HuH-7.5 (cell line): ENCODE measurements at regions not wholly inside any gene's neighbourhood (a gene's known extent, or its start where the extent isn't known, plus 50 kb on each side); places are given as distances from the start of the nearest gene placed in this dataset.
"Not testable (repeated sequence)": the region's sequence is repeated elsewhere in the genome, so short reads cannot be mapped to it uniquely, and the experiment has no call there.

ENCODE experiments used
- DNase-seq: peaks from one replicate; pipeline ENCODE4 v3.0.0; 2011; ENCODE audit warnings: low spot score

DNA sequence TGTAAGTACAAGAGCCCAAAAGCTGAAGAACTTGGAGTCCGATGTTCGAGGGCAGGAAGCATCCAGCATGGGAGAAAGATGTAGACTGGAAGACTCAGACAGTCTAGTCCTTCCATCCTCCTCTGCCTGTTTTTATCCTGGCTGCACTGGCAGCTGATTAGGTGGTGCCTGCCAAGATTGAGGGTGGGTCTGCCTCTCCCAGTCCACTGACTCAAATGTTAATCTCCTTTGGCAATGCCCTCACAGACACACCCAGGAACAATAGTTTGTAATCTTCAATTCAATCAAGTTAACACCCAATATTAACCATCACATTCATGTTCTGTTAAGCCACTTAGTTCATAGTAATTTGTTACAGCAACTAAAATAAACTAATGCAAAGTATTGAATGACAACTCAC, 904.4 kb upstream of the HS3ST1 start:
- not testable (repeated sequence) for DNase-seq

DNA sequence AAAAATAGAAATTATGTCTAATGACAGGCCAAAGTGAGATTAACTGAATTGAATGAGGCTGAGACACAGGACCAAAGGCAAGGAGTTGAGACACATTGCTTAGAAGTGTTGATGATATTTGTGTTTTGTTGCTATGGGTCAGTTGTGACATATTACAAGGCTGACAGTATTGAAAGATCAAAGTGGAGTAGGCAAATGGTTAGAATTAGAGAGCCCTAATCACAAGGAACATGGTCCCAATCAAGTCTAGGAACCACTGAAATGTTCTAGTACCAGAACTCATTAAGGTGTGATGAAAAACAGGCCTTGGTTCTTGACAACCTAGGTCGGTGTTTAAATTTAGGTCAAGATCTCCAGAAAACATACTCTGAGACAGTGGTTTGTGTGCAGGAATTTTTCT, 896.3 kb upstream of the HS3ST1 start:
- DNase-seq: no peak

DNA sequence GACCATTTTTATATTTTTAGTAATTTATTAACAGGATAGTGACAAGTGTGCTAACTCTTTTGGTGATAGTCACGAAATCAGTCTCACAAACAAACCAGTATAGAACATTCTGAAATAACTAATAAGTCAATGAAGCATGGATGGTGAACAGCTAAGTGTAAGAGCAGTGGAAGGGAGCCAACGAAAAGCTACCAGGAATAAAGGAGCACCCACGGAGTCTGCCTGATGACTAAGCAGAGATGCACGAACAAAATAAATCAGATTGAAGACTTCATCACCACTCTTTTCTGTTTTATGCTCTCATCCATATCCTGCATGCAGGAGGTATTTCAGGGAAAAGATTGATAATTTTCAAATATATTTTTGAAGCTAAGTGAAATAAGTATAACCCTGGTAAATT, 891.1 kb upstream of the HS3ST1 start:
- no peak for DNase-seq

DNA sequence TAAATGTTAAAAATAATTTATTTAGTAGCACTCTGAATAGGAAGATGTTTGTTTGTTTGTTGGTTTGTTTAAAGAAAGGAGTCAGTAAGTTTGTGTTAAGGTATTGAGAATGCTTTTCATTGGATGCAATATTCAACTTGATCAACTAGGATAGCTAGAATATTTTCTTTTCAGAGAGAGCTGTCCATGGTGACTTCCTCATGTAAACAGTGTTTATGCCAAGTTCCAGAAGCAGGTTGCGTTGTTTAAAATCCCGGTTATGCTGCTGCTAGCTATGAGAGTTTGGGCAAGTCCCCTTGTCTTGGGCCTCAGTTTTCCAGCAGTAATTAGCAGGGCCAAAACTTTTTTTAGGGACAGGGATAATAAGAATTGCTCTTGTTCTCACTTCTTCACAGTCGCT, 876.2 kb upstream of the HS3ST1 start:
- DNase-seq: no peak

DNA sequence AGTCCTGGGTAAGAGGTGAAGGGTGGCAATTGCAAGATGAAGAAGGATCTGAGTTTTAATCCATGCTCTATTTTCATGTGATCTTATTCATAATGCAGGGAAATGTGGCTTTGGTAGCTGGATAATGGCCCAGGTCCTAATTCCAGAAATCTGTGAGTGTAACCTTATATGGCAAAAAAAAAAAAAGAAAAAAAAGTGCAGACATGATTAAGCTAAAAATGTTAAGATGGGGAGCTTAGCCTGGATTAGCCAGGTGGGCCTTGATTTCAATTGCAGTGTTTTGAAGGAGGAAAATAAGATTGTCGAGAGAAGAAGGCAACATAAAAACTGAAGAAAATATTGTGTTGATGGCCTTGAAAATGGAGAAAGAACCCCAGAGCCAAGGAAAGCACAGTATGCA, 867.7 kb upstream of the HS3ST1 start:
- no peak for DNase-seq

DNA sequence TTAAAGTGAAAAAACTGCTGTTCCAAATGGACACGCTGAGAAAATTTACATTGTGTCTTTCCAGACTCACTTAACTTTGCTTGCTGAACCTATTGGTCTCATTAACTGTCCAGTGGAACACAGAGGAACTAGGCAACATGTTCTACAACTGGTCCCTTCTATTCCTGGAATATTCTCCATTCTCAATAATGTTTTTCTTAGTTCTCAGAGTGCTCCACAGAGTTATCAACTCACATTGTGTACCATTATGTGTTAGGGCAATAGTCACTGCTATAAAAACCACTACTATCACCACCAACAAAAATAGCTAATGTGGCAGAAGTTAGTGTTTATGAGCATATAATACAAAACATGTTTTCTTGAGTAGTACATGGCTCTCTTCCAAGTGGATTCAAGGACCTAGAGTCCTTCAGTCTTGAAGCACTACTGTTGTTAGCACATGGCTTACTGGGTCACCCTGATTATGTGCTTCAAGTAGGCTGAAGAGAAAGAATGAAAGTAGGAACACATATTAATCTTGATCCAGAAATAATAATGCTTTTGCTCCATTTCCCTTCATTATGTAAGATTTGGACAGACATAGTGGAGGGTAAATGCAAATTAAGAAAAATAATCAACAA, 865.3 kb upstream of the HS3ST1 start:
- DNase-seq: no peak

DNA sequence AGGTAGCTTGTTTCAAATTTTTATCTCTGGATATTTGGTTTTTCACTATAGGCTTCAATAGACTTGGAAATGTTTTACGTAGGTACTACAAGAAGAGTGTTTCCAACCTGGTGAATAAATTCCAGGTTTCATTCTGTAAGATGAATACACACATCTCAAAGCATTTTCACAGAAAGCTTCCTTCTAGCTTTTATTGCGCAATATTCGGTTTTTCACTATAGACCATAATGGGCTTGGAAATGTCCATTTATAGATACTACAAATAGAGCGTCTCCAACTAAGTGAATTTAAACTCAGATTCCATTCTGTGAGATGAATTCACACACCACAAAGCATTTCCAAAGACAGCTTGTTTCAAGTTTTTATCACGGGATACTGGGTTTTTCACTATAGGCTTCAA, 857.7 kb upstream of the HS3ST1 start:
- no peak for DNase-seq

DNA sequence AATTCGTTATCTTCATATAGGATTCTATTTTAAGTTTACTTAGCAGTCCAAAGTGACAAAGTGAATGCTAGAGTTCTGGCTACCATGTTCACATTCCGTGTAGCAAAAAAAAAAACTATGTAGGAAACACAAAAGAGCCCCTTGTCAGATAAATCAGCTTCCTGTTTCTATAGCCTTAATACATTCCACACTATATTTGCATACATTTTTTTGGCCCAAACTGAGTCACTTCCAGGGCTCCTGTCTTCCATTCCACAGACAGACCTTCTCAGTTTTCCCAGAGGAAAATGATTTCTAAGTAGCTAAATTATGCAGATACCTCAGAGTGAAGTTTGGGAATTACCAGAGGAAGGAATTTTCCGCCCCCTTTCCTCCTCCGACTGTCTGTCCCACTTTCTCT, 841.9 kb upstream of the HS3ST1 start:
- DNase-seq: no peak

DNA sequence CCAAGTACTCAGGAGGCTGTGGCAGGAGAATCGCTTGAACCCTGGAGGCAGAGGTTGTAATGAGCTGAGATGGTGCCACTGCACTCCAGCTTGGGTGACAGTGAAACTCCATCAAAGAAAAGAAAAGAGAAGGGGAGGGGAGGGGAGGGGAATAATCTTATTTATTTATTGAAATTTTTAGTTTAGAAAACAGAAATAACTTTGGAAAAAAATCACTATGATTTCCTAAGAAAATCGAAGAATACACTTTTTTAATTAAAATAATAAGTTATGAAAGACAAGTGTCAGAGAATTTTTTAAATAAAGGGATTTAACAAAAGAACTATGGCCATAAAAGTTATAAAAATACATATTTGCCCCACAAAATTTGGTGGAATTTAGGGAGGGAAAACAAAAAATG, 836.9 kb upstream of the HS3ST1 start:
- DNase-seq: no peak

DNA sequence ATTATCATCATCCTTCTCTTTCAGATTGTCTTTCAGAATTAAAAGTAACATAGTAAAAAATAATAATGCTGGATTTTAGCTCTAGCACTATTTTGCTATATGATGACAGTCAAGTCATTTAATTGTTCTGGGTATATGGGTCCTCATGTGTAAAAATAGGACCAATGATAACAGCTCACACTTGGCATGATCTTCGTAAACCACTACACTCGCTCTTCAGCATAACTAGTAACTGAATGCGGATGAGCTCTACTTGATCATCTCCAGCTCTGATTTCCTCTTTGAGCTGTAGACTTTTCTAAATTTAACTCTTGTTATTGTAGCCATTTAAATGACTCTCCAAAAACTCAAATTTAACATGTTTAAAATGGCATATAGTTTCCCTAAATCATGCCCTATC, 831.8 kb upstream of the HS3ST1 start:
- no peak for DNase-seq

DNA sequence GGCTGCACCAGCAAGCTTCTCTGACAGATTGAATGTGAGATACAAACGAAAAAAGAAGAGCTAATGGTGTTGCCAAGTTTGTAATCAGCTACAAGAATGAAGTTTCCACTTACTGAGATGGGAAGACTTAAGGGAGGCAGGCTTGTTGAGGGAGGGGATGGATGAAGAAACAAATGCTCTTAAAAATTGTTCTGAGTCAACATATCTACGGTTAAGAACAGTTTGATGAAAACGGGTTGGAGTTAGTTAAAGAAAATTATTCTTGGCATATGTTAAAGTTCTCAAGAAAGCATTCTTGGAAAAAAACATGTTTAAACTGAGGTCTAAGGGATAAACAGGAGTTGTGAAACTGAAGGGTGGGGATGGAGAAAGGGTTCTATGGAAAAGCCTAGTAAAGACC, 816.3 kb upstream of the HS3ST1 start:
- DNase-seq: no peak

DNA sequence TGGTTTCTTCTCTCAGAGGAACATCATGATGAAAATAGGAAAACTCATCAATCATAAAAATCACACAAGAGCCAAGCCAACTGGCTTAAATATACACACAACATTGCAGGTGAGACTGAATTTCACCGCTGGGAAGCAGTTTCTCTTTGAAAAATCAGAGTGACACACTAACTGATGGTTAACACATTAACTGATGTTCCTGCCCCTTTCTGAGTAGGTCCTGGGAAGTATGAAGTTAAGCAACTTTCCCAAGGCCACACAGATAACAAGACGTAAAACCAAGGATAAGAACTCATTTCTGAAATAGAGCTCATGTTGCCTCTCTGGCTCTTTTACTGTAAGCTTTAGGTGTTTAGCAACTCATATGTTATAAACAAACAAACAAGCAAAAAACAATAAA, 813.7 kb upstream of the HS3ST1 start:
- DNase-seq: no peak

DNA sequence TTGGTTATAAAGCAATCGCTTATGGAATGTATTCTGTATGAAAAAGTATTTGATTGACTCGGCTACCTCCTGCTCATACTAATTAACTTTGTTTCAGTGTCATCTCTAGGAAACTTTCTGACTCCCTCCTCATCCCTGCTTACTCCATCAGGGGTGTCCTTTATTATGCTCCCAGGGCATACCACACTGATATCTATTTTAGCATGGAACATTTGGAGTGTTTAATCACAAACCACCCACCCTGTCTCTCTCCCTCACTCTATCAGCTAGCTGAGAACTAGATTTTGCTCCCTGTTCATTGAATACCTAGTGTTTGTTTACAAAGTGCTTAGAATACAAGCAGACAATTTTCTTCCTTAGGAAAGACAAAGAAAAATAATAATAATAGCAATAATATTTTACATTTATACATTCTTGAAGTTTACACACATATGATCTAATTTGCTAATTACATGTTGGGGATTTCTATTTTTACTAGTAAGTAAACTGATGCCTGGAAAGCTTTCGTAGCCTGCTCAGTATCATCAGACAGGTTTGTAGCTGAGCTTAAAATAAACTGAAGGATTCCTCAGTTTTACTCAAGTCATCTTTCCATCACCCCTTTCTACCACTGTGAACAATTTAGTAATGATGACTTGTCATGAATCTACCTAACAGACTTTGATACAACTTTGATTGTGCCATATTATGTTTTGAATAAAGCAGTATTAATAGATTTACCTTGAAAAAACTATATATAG, 811.4 kb upstream of the HS3ST1 start:
- DNase-seq: no peak

DNA sequence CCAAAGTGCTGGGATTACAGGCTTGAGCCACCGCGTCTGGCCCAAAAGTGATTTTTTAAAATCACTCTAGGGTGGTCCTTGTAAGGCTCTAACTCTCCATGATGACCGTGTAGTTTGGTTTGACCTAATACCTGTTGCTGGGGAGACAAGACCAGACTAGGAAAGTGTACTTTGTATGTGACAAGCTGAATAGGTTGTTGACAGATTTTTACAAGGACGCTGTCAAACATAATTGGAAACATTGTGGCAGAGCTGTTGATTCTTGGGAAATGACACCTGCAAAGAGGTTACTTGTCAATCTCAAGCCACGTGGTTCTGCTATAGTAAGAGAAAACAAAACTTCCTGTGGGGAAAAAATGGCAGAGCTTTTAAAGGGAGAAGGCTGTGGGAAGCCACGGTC, 802.4 kb upstream of the HS3ST1 start:
- no peak for DNase-seq

DNA sequence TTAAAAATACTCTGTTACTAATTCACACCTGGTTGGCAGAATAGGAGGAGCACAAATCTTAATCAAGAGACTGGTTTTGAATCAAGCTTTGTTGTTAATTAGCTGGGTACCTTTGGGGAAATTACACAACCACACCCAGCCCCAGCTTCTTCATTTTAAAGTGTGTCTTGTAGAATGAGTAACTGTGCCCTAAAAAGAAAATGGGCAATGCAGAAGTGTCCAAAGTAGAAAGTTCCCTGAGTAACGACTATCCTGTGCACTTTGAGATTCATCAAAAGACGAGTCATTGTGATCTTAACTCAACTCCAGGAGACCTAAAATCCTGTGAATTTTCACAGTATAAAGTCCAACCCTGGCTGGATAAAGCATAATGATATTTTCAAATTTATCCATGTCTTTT, 792.3 kb upstream of the HS3ST1 start:
- no peak for DNase-seq

DNA sequence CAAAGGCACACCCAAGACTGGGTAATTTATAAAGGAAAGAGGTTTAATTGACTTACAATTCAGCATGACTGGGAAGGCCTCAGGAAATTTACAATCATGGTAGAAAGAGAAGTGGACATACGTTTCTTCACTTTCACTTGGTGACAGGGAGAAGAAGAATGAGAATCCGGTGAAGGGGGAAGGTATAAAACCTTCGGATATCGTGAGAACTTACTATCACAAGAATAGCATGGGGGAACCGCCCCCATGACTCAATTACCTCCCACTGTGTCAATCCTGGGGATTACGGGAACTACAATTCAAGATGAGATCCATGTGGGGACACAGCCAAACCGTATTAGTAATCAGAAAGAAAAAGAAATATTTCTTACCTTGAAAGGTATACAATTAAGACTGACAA, 782.9 kb upstream of the HS3ST1 start:
- no peak for DNase-seq

DNA sequence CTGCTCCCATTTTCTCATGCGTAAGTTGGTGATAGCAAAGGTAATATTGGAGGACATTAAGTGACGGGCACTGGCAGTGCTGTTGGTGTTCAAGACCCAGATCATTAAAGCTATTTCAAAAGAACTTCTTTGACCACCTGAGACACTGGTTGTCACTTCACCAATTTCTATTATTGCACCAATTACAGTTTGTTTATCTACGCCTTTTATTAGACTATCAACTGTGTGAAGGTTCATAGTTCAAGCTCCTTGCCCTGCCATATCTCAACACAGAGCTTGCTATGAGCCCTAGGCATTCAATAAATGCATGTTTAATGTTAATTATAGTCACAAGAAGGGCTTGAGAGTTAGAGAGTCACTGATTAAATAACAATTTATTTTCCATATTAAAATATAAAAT, 778.7 kb upstream of the HS3ST1 start:
- no peak for DNase-seq

DNA sequence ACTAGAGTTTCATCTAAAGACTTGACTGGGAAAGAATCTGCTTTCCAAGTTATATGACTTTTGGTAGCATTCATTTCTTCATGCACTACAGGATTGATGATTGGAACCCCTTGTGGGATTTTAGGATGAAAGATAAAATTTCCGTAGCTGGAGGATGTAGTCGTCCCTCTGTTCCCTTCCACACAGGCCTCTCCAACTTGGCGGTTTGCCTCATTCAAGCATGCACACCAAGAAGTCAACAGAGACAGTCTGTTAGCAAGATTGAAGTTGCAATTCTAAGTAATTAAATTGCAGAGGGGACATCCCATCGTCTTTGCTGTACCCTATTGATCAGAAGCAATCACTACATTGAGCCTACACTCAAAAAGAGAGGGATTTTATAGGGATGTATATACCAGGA, 777.4 kb upstream of the HS3ST1 start:
- no peak for DNase-seq

DNA sequence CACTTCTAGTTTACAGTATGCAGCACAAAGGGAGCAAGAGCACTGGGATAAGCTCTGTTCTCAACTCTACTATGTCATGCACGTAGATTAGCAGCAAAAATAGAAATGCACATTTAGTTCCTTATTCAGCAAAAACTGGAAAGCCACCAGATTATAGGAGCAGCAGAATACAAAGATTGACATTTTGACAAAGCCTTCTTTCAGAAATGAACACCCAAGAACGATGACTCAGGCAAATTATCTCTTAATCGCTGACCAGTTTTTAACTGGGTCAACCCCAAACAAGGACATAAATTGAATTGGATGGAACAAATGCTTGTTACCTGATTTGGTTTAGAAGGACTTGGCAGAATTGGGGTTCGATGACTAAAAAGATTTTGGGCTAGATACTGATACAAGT, 775.3 kb upstream of the HS3ST1 start:
- no peak for DNase-seq

DNA sequence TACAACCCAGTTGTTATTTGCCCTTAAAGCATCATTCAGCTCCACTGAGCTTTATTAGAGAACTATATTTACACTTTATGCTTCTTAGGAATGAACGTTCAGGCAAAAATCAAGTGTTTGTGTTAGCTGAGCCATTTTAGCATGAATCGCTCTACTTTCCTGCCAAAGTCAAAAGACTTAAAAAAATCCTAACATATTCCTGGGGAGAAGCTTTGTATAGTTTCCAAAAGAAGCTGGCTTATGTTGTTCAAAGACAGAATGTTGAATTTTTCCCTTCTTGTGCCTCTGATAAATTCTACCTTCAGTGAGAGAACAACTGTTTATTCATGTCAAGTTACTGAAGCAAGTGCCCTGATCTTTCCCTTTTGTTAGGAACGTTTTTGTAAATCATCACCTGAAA, 771.5 kb upstream of the HS3ST1 start:
- no peak for DNase-seq

DNA sequence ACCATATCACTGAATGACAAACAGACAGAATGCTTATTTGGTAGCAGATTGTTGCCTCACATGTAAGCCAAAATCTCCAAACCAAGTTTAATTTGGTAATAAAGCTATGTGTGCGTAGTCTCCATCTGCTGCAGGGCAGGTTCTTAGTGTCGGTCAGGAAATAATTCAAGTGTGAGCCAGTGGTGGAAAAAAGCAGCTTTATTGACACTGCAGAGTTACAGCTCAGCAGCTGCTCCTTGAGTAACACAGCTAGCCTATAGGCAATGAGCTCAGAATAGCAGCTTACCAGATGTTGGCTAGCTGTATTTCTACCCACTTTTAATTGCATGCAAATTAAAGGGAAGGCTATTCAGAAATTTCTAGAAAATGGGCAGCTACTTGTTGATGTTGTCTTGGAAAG, 757.8 kb upstream of the HS3ST1 start:
- no peak for DNase-seq

DNA sequence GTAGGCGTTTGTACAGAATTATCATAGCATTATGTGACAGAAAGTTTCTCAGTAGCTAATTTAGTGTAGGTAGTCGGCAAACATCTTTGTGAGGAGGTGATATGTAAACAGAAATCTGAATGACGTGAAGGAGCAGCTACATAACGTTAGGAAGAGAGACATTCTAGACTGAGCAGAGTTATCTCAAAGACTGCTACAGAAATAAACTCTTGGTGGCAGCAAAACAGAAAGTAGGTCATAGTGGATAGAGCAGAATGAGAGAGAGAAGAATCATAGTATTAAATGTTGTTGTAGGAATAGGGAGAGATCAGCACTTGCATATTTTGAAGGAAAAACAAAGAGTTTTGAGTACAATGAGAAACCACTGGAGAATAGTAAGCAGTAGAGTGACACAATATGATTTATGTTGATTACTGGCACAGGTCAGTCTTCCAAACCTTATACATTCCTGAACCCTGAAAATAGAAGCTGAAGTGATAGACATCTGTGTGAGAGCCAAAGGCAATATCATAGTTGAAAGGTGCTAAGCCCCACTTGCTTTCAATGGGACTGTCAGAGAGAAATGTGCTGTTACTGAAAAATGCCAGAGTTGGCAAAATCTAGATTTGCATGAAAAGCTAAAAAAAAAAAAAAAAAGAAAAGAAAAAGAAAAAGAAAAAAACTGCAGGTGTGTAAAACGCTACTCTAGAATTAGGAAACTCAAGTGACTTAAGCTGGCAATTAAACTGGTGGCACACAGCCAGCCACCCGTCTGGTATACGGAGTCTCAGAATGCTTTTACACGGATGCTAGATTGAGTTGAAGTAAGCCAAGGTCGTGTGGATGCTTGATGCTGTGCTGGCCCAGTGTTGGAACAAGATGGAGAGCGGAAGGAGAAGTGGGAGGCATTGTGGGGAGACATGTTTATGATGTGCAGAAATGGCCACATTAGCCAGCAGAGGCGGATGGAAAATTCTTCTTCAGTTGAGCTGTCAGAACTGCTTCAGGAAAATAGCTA, 750.2 kb upstream of the HS3ST1 start:
- no peak for DNase-seq

DNA sequence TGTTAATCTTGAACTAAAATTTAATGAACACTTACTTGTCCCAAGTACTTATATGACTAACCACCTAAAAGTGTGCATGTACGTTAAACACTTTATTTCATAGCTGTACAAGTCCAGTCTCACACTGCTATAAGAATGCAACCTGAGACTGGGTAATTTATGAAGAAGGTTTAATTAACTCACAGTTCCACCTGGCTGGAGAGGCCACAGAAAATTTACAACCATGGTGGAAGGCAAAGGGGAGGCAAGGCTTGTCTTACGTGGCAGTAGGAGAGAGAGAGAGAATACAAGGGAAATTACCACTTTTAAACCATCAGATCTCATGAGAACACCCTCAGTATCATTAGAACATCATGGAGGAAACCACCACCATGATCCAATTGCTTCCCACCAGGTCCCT, 748.7 kb upstream of the HS3ST1 start:
- DNase-seq: no peak
